Neural progenitor cell (in vitro differentiated cells): ENCODE measurements at regions not wholly inside any gene's neighbourhood (a gene's known extent, or its start where the extent isn't known, plus 50 kb on each side); places are given as distances from the start of the nearest gene placed in this dataset.
A peak's percentile ranks its signal among the peaks of the same experiment; 100 is the strongest.

Experiments used
- EZH2 ChIP-seq: fragments of 200-600 bp; sonication (generic); IDR thresholded peaks from 2 replicates; pipeline ENCODE4 v1.6.1; 2017; ENCODE audit warnings: antibody characterized with exemption, mild to moderate bottlenecking, moderate library complexity
- EZH2phosphoT487 ChIP-seq: fragments of 200-600 bp; sonication (generic); IDR thresholded peaks from 2 replicates; pipeline ENCODE4 v1.6.1; 2017; ENCODE audit warnings: antibody characterized with exemption
- TF ChIP-seq, protein P1 (sequence below): fragments of 200-600 bp; sonication (generic); IDR thresholded peaks from 2 replicates; pipeline ENCODE4 v1.5.1; 2017; ENCODE audit warnings: antibody characterized with exemption, mild to moderate bottlenecking

DNA sequence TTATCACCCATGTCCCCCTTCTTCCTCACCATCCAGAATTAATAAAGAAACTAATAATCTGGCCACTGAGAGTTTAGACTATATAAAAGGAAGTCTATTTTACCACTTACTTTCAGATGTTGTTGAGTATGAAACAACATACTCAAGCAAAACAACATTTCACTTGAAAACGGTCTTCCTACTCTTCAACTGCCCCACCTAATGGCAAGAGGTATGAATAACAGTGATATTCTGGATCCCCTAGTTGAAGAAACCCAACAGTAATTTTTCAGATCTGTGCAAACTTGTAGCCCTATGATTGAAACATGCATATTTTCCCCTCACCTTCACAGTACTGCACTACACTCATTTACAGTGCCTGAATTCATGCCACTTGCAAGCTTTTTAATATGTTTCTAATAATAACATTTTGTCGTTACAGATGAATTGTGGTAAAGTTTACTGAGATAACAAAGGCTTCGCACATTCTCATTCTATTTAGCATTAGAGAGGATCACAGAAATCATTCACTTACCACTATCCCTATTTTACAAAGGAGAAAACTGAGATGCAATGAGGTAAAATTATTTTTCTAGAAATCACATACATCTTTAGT, 267.9 kb upstream of the PDE4D start:
- TF ChIP-seq, protein P1, sequence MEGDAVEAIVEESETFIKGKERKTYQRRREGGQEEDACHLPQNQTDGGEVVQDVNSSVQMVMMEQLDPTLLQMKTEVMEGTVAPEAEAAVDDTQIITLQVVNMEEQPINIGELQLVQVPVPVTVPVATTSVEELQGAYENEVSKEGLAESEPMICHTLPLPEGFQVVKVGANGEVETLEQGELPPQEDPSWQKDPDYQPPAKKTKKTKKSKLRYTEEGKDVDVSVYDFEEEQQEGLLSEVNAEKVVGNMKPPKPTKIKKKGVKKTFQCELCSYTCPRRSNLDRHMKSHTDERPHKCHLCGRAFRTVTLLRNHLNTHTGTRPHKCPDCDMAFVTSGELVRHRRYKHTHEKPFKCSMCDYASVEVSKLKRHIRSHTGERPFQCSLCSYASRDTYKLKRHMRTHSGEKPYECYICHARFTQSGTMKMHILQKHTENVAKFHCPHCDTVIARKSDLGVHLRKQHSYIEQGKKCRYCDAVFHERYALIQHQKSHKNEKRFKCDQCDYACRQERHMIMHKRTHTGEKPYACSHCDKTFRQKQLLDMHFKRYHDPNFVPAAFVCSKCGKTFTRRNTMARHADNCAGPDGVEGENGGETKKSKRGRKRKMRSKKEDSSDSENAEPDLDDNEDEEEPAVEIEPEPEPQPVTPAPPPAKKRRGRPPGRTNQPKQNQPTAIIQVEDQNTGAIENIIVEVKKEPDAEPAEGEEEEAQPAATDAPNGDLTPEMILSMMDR = peak; percentile 71
- TF ChIP-seq EZH2 (no peak), EZH2phosphoT487 (no peak)
